ENCODE measurements at regions not wholly inside any gene's neighbourhood (a gene's known extent, or its start where the extent isn't known, plus 50 kb on each side); places are given as distances from the start of the nearest gene placed in this dataset.

DNA sequence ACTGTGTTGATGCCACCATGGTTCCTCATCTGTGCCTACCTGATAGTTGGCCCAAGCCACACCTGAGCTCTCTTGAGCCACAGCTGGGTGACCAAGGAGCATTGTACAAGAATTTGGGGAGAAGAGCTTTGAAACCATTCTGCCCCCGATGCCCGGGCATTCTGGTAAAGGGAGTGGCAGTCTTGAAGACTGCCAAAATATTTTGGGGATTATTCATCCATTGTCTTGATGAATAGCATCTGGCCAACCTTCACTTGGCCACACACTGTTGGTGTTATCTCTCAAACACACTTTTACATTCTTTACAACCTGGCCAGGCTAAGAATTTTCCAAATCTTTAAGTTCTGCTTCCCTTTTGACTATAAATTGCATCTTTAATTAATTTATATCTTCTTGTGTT lies 113.1 kb upstream of the PCBD1 start:
- TF ChIP-seq, protein P1, sequence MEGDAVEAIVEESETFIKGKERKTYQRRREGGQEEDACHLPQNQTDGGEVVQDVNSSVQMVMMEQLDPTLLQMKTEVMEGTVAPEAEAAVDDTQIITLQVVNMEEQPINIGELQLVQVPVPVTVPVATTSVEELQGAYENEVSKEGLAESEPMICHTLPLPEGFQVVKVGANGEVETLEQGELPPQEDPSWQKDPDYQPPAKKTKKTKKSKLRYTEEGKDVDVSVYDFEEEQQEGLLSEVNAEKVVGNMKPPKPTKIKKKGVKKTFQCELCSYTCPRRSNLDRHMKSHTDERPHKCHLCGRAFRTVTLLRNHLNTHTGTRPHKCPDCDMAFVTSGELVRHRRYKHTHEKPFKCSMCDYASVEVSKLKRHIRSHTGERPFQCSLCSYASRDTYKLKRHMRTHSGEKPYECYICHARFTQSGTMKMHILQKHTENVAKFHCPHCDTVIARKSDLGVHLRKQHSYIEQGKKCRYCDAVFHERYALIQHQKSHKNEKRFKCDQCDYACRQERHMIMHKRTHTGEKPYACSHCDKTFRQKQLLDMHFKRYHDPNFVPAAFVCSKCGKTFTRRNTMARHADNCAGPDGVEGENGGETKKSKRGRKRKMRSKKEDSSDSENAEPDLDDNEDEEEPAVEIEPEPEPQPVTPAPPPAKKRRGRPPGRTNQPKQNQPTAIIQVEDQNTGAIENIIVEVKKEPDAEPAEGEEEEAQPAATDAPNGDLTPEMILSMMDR (IDR thresholded peaks at IDR 0.05; ENCODE audit: low read length) = no peak
- TF ChIP-seq EZH2 (IDR thresholded peaks at IDR 0.05; ENCODE audit: borderline replicate concordance, low read length) = no peak
